Esophagus squamous epithelium (tissue), 5 donors: ENCODE measurements at regions not wholly inside any gene's neighbourhood (a gene's known extent, or its start where the extent isn't known, plus 50 kb on each side); places are given as distances from the start of the nearest gene placed in this dataset.
"Not testable (repeated sequence)": the region's sequence is repeated elsewhere in the genome, so short reads cannot be mapped to it uniquely, and the experiment has no call there.

Source experiments
- DNase-seq: peaks from one replicate; lab custom pipeline; 2025; lab: John Stamatoyannopoulos, UW
- H3K27ac ChIP-seq, 4 donors: fragments of 200-600 bp; sonication (generic); one replicate each; pipeline ENCODE4 v1.5.1; 2016 to 2019; ENCODE audit warnings: mild to moderate bottlenecking in 1 of 4
- H3K27me3 ChIP-seq, 4 donors: fragments of 200-600 bp; sonication (generic); 1 replicate in 3 of 4; 2 replicates in 1 of 4; pipeline versions ENCODE4 v1.5.1 to v1.6.0; 2017 to 2021; ENCODE audit warnings: antibody characterized with exemption in 1 of 4
- H3K36me3 ChIP-seq, 3 donors: fragments of 200-600 bp; sonication (generic); one replicate each; pipeline ENCODE4 v1.5.1; 2016 to 2019
- H3K4me1 ChIP-seq, 3 donors: fragments of 200-600 bp; sonication (generic); one replicate each; pipeline ENCODE4 v1.5.1; 2017 to 2019
- H3K4me3 ChIP-seq, 4 donors: fragments of 200-600 bp; sonication (generic); 1 replicate in 3 of 4; 2 replicates in 1 of 4; pipeline ENCODE4 v1.5.1; 2016 to 2019; ENCODE audit warnings: mild to moderate bottlenecking in 2 of 4, moderate library complexity in 1 of 4
- H3K9me3 ChIP-seq, 3 donors: fragments of 200-600 bp; sonication (generic); one replicate each; pipeline ENCODE4 v1.5.1; 2016 to 2019
- CTCF ChIP-seq, 6 experiments: fragments of 450-650 bp in 4 of 6; fragments of 200-600 bp in 2 of 6; sonication (generic) in 2 of 6; IDR thresholded peaks; one replicate each; pipeline ENCODE4 v1.5.1; 2016 to 2019; ENCODE audit warnings: antibody characterized with exemption in 6 of 6, mild to moderate bottlenecking in 4 of 6, moderate library complexity in 4 of 6
- POLR2A ChIP-seq, 4 donors: fragments of 450-650 bp; IDR thresholded peaks; one replicate each; pipeline ENCODE4 v1.6.1; 2017; ENCODE audit warnings: antibody characterized with exemption in 4 of 4, mild to moderate bottlenecking in 4 of 4, moderate library complexity in 3 of 4
- WGBS, 2 donors: methylation state at CpG; one replicate each; pipeline ENCODE4 v1.1.5; 2018; 5-methylcytosine and 5-hydroxymethylcytosine counted together
- intact Hi-C: fragments of 100-400 bp; cut with DNase I; formaldehyde crosslinking; loops from one replicate; pipeline ENCODE4 v1.15.0; 2022
- donor health status: DM: yes; HTN: yes; CAD: no.

GRCh38 chr2:200110381-200110780 lies 155.0 kb downstream of the MAIP1 start:
- H3K27me3 ChIP-seq, result no peaks in the 10 kb centered on the region
- no peaks in the 10 kb centered on the region for H3K36me3 ChIP-seq
- H3K27ac ChIP-seq, result no peak overlapping the region
- TF ChIP-seq CTCF (IDR thresholded peaks at IDR 0.05) (no peak), POLR2A (IDR thresholded peaks at IDR 0.05) (no peak)
- intact Hi-C loops, result no loop called here
- no peak for DNase-seq
- no peaks in the 10 kb centered on the region for H3K9me3 ChIP-seq
- H3K4me1 ChIP-seq, result no peaks in the 10 kb centered on the region
- no peak overlapping the region for H3K4me3 ChIP-seq

GRCh38 chr2:200113016-200113799 lies 157.8 kb downstream of the MAIP1 start:
- H3K27ac ChIP-seq, H3K36me3 ChIP-seq, H3K4me3 ChIP-seq, H3K27me3 ChIP-seq, H3K9me3 ChIP-seq, intact Hi-C loops, DNase-seq, H3K4me1 ChIP-seq: not testable (repeated sequence)
- WGBS, 2 donors, result 48 to 56% methylated on average over 8 of the region's 8 CpGs

- no peak overlapping the region for H3K27ac ChIP-seq
- intact Hi-C loops, result no loop called here
- no peaks in the 10 kb centered on the region for H3K4me1 ChIP-seq
- TF ChIP-seq CTCF (IDR thresholded peaks at IDR 0.05) (no peak), POLR2A (IDR thresholded peaks at IDR 0.05) (no peak)
- H3K27me3 ChIP-seq, result no peaks in the 10 kb centered on the region
- 80 to 96% methylated on average over 2 of the region's 2 CpGs for WGBS, 2 donors
- no peaks in the 10 kb centered on the region for H3K36me3 ChIP-seq
- H3K9me3 ChIP-seq, result no peaks in the 10 kb centered on the region
- no peak overlapping the region for H3K4me3 ChIP-seq
- no peak for DNase-seq
These were observed 163.9 kb downstream of the MAIP1 start for GRCh38 chr2:200119236-200119635.

GRCh38 chr2:200121931-200122330 lies 166.5 kb downstream of the MAIP1 start:
- H3K36me3 ChIP-seq, result no peaks in the 10 kb centered on the region
- H3K4me1 ChIP-seq, result no peaks in the 10 kb centered on the region
- TF ChIP-seq POLR2A (IDR thresholded peaks at IDR 0.05), result no peak
- DNase-seq, result no peak
- no peak overlapping the region for H3K27ac ChIP-seq
- no peaks in the 10 kb centered on the region for H3K9me3 ChIP-seq
- H3K4me3 ChIP-seq, result no peak overlapping the region
- intact Hi-C loops, result no loop called here
- H3K27me3 ChIP-seq, result no peaks in the 10 kb centered on the region

GRCh38 chr2:200122683-200123082 lies 167.3 kb downstream of the MAIP1 start:
- intact Hi-C loops, result no loop called here
- H3K9me3 ChIP-seq, result no peaks in the 10 kb centered on the region
- no peak overlapping the region for H3K4me3 ChIP-seq
- no peaks in the 10 kb centered on the region for H3K36me3 ChIP-seq
- no peaks in the 10 kb centered on the region for H3K27me3 ChIP-seq
- DNase-seq, result no peak
- TF ChIP-seq CTCF (IDR thresholded peaks at IDR 0.05), result no peak
- no peak for TF ChIP-seq POLR2A (IDR thresholded peaks at IDR 0.05)
- no peak overlapping the region for H3K27ac ChIP-seq
- no peaks in the 10 kb centered on the region for H3K4me1 ChIP-seq

- intact Hi-C loops, H3K36me3 ChIP-seq, H3K4me1 ChIP-seq, H3K27me3 ChIP-seq, H3K27ac ChIP-seq, DNase-seq, H3K4me3 ChIP-seq, H3K9me3 ChIP-seq: not testable (repeated sequence)
- WGBS, 2 donors, result 81 to 89% methylated on average over 9 of the region's 10 CpGs
These were observed 169.4 kb downstream of the MAIP1 start for GRCh38 chr2:200124665-200125368.
